Activated T-helper 2 cell treated with anti-CD3 and anti-CD28 coated beads, Interferon-gamma antibody, Interleukin-2, Interleukin-4, amounts not matched to agents 10 μg/mL and 5 μg/mL and 100 μg/mL, durations not matched to agents 14 hours and 24 hours and 36 hours (primary cell): ENCODE measurements at regions not wholly inside any gene's neighbourhood (a gene's known extent, or its start where the extent isn't known, plus 50 kb on each side); places are given as distances from the start of the nearest gene placed in this dataset.

Experiments used
- DNase-seq: peaks from one replicate; pipeline ENCODE4 v3.0.0; 2021; ENCODE audit warnings: low spot score
- H3K27ac Mint-ChIP-seq: one replicate; pipeline ENCODE4 v1.8.0; 2021; ENCODE audit warnings: mixed read lengths
- H3K27me3 Mint-ChIP-seq: one replicate; pipeline ENCODE4 v1.8.0; 2021; ENCODE audit warnings: low read depth, mixed read lengths
- H3K36me3 Mint-ChIP-seq: one replicate; pipeline ENCODE4 v1.8.0; 2021; ENCODE audit warnings: low read depth, mixed read lengths
- H3K4me1 Mint-ChIP-seq: one replicate; pipeline ENCODE4 v1.8.0; 2021; ENCODE audit warnings: low read depth, mixed read lengths
- H3K4me3 Mint-ChIP-seq: one replicate; pipeline ENCODE4 v1.8.0; 2021; ENCODE audit warnings: low read depth, mild to moderate bottlenecking, moderate library complexity, mixed read lengths
- H3K9me3 Mint-ChIP-seq: one replicate; pipeline ENCODE4 v1.8.0; 2021; ENCODE audit warnings: mixed read lengths
- intact Hi-C: fragments of 100-400 bp; cut with micrococcal nuclease; formaldehyde crosslinking; loops from one replicate; pipeline ENCODE4 v1.15.1; 2023

- intact Hi-C loops, result no loop called here
- no peak for DNase-seq
- H3K36me3 Mint-ChIP-seq, result no peaks in the 10 kb centered on the region
- H3K9me3 Mint-ChIP-seq, result no peaks in the 10 kb centered on the region
- H3K4me3 Mint-ChIP-seq, result no peak overlapping the region
- no peaks in the 10 kb centered on the region for H3K27me3 Mint-ChIP-seq
- H3K27ac Mint-ChIP-seq, result no peak overlapping the region
- no peaks in the 10 kb centered on the region for H3K4me1 Mint-ChIP-seq
Measured at GRCh38 chr4:177087060-177087459, 222.6 kb upstream of the NEIL3 start.

- Mint-ChIP-seq H3K4me1 (no peaks in the 10 kb centered on the region), H3K4me3 (no peak overlapping the region), H3K9me3 (no peaks in the 10 kb centered on the region), H3K27ac (no peak overlapping the region), H3K36me3 (no peaks in the 10 kb centered on the region), H3K27me3 (no peaks in the 10 kb centered on the region)
- no peak for DNase-seq
- intact Hi-C loops, result no loop called here
Measured at GRCh38 chr4:177087499-177087898, 222.2 kb upstream of the NEIL3 start.

- H3K36me3 Mint-ChIP-seq, result no peaks in the 10 kb centered on the region
- H3K4me1 Mint-ChIP-seq, result no peaks in the 10 kb centered on the region
- intact Hi-C loops, result no loop called here
- no peaks in the 10 kb centered on the region for H3K9me3 Mint-ChIP-seq
- H3K27ac Mint-ChIP-seq, result no peak overlapping the region
- no peak for DNase-seq
- H3K27me3 Mint-ChIP-seq, result no peaks in the 10 kb centered on the region
- no peak overlapping the region for H3K4me3 Mint-ChIP-seq
Measured at GRCh38 chr4:177091515-177091914, 218.2 kb upstream of the NEIL3 start.

- Mint-ChIP-seq H3K27ac (no peak overlapping the region), H3K4me3 (no peak overlapping the region), H3K36me3 (no peaks in the 10 kb centered on the region), H3K27me3 (no peaks in the 10 kb centered on the region), H3K9me3 (no peaks in the 10 kb centered on the region), H3K4me1 (no peaks in the 10 kb centered on the region)
- intact Hi-C loops, result no loop called here
- DNase-seq, result no peak
Measured at GRCh38 chr4:177092807-177093206, 216.9 kb upstream of the NEIL3 start.

GRCh38 chr4:177093964-177094363 lies 215.7 kb upstream of the NEIL3 start:
- intact Hi-C loops, result no loop called here

GRCh38 chr4:177097291-177097690 lies 212.4 kb upstream of the NEIL3 start:
- no peak overlapping the region for H3K4me3 Mint-ChIP-seq
- H3K9me3 Mint-ChIP-seq, result no peaks in the 10 kb centered on the region
- H3K4me1 Mint-ChIP-seq, result no peaks in the 10 kb centered on the region
- H3K36me3 Mint-ChIP-seq, result no peaks in the 10 kb centered on the region
- H3K27ac Mint-ChIP-seq, result no peak overlapping the region
- intact Hi-C loops, result no loop called here
- DNase-seq, result no peak
- no peaks in the 10 kb centered on the region for H3K27me3 Mint-ChIP-seq

More at GRCh38 chr4:177093964-177094363, 215.7 kb upstream of the NEIL3 start:
- Mint-ChIP-seq H3K4me3 (no peak overlapping the region), H3K27me3 (no peaks in the 10 kb centered on the region), H3K9me3 (no peaks in the 10 kb centered on the region), H3K4me1 (no peaks in the 10 kb centered on the region), H3K36me3 (no peaks in the 10 kb centered on the region), H3K27ac (no peak overlapping the region)
- no peak for DNase-seq

GRCh38 chr4:177099211-177099610 lies 210.5 kb upstream of the NEIL3 start:
- intact Hi-C loops, result no loop called here
- no peaks in the 10 kb centered on the region for H3K9me3 Mint-ChIP-seq
- no peaks in the 10 kb centered on the region for H3K36me3 Mint-ChIP-seq
- DNase-seq, result no peak
- no peak overlapping the region for H3K4me3 Mint-ChIP-seq
- H3K27me3 Mint-ChIP-seq, result no peaks in the 10 kb centered on the region
- H3K27ac Mint-ChIP-seq, result no peak overlapping the region
- H3K4me1 Mint-ChIP-seq, result no peaks in the 10 kb centered on the region

- Mint-ChIP-seq H3K4me1 (no peaks in the 10 kb centered on the region), H3K36me3 (no peaks in the 10 kb centered on the region), H3K4me3 (no peak overlapping the region), H3K9me3 (no peaks in the 10 kb centered on the region), H3K27me3 (no peaks in the 10 kb centered on the region), H3K27ac (no peak overlapping the region)
- no peak for DNase-seq
- intact Hi-C loops, result no loop called here
Measured at GRCh38 chr4:177100307-177100706, 209.4 kb upstream of the NEIL3 start.

GRCh38 chr4:177103619-177104018 lies 206.1 kb upstream of the NEIL3 start:
- H3K4me1 Mint-ChIP-seq, result peaks cover 1% of the 10 kb centered on the region
- H3K9me3 Mint-ChIP-seq, result no peaks in the 10 kb centered on the region
- DNase-seq, result no peak
- H3K36me3 Mint-ChIP-seq, result no peaks in the 10 kb centered on the region
- no peaks in the 10 kb centered on the region for H3K27me3 Mint-ChIP-seq
- H3K27ac Mint-ChIP-seq, result no peak overlapping the region
- intact Hi-C loops, result no loop called here
- no peak overlapping the region for H3K4me3 Mint-ChIP-seq

- Mint-ChIP-seq H3K4me3 (no peak overlapping the region), H3K9me3 (no peaks in the 10 kb centered on the region), H3K36me3 (no peaks in the 10 kb centered on the region), H3K27me3 (no peaks in the 10 kb centered on the region), H3K27ac (no peak overlapping the region), H3K4me1 (peaks cover 4% of the 10 kb centered on the region)
- no peak for DNase-seq
- intact Hi-C loops, result no loop called here
Measured at GRCh38 chr4:177105536-177105935, 204.1 kb upstream of the NEIL3 start.

- Mint-ChIP-seq H3K27ac (no peak overlapping the region), H3K27me3 (no peaks in the 10 kb centered on the region), H3K4me1 (peaks cover 4% of the 10 kb centered on the region), H3K36me3 (peaks cover 4% of the 10 kb centered on the region), H3K4me3 (no peak overlapping the region), H3K9me3 (no peaks in the 10 kb centered on the region)
- intact Hi-C loops, result no loop called here
- DNase-seq, result no peak
Measured at GRCh38 chr4:177107288-177107921, 202.3 kb upstream of the NEIL3 start.

- Mint-ChIP-seq H3K36me3 (peaks cover 4% of the 10 kb centered on the region), H3K4me3 (no peak overlapping the region)
- intact Hi-C loops, result loop anchor here (1.0 to 2.0 kb wide), 2 partner anchors 142 to 231 kb away; no protein-coding TSS in a partner anchor
Measured at GRCh38 chr4:177108708-177109107, 201.0 kb upstream of the NEIL3 start.

GRCh38 chr4:177109769-177110168 lies 199.9 kb upstream of the NEIL3 start:
- Mint-ChIP-seq H3K27me3 (no peaks in the 10 kb centered on the region), H3K36me3 (peaks cover 7% of the 10 kb centered on the region), H3K27ac (no peak overlapping the region), H3K4me1 (peaks cover 4% of the 10 kb centered on the region), H3K9me3 (no peaks in the 10 kb centered on the region), H3K4me3 (no peak overlapping the region)
- intact Hi-C loops, result loop anchor here (2.0 kb wide), 1 partner anchor 141 kb away; no protein-coding TSS in a partner anchor
- no peak for DNase-seq

More at GRCh38 chr4:177108708-177109107, 201.0 kb upstream of the NEIL3 start:
- Mint-ChIP-seq H3K27me3 (no peaks in the 10 kb centered on the region), H3K27ac (no peak overlapping the region), H3K9me3 (no peaks in the 10 kb centered on the region), H3K4me1 (peaks cover 4% of the 10 kb centered on the region)
- DNase-seq, result no peak

GRCh38 chr4:177116161-177116560 lies 193.5 kb upstream of the NEIL3 start:
- Mint-ChIP-seq H3K36me3 (peaks cover 14% of the 10 kb centered on the region), H3K4me3 (no peak overlapping the region), H3K4me1 (no peaks in the 10 kb centered on the region), H3K27ac (no peak overlapping the region), H3K9me3 (peaks cover 6% of the 10 kb centered on the region), H3K27me3 (no peaks in the 10 kb centered on the region)
- intact Hi-C loops, result no loop called here
- DNase-seq, result no peak
